IMR-90 (cell line): ENCODE measurements at regions not wholly inside any gene's neighbourhood (a gene's known extent, or its start where the extent isn't known, plus 50 kb on each side); places are given as distances from the start of the nearest gene placed in this dataset.

Source experiments
- CTCF ChIP-seq: conservative IDR thresholded peaks from 2 replicates; pipeline ENCODE4 v1.5.1; 2012; ENCODE audit warnings: mild to moderate bottlenecking, low read depth, low read length, improper control_type of control experiment
- MAFK ChIP-seq: IDR thresholded peaks from 2 replicates; pipeline ENCODE4 v1.6.1; 2012; ENCODE audit warnings: low read depth, low read length, improper control_type of control experiment
- POLR2A ChIP-seq: IDR thresholded peaks from 2 replicates; pipeline ENCODE4 v1.6.1; 2012; ENCODE audit warnings: mild to moderate bottlenecking, low read depth, low read length
- RAD21 ChIP-seq: IDR thresholded peaks from 2 replicates; pipeline ENCODE4 v1.6.1; 2012; ENCODE audit warnings: low read length, improper control_type of control experiment

- no peak for TF ChIP-seq POLR2A
- TF ChIP-seq CTCF: no peak
- no peak for TF ChIP-seq MAFK
- no peak for TF ChIP-seq RAD21
Measured at GRCh38 chr6:106799031-106799894, 169.9 kb downstream of the QRSL1 start.
